GM12872 (cell line): ENCODE measurements at regions not wholly inside any gene's neighbourhood (a gene's known extent, or its start where the extent isn't known, plus 50 kb on each side); places are given as distances from the start of the nearest gene placed in this dataset.

Experiments used
- TF ChIP-seq, protein P1 (sequence below): IDR thresholded peaks from 3 replicates; pipeline ENCODE4 v1.5.1; 2011; ENCODE audit warnings: low read depth, mild to moderate bottlenecking, low read length, moderate library complexity; ENCODE audit not compliant: insufficient read depth

DNA sequence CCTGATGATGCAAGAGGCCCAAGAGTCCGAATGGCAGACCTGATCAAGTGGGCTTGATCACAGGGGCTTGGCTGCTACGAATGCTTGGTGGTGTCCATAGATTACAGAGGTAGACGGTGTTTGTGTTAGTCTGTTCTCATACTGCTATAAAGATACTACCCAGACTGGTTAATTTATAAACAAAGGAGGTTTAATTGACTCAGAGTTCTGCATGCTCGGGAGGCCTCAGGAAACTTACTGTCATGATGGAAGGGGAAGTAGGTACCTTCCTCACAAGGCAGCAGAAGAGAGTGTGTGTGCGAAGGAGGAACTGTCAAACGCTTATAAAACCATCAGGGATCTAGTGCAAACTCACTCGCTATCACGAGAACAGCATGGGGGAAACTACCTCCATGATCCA lies 268.9 kb upstream of the KLF6 start:
- TF ChIP-seq, protein P1, sequence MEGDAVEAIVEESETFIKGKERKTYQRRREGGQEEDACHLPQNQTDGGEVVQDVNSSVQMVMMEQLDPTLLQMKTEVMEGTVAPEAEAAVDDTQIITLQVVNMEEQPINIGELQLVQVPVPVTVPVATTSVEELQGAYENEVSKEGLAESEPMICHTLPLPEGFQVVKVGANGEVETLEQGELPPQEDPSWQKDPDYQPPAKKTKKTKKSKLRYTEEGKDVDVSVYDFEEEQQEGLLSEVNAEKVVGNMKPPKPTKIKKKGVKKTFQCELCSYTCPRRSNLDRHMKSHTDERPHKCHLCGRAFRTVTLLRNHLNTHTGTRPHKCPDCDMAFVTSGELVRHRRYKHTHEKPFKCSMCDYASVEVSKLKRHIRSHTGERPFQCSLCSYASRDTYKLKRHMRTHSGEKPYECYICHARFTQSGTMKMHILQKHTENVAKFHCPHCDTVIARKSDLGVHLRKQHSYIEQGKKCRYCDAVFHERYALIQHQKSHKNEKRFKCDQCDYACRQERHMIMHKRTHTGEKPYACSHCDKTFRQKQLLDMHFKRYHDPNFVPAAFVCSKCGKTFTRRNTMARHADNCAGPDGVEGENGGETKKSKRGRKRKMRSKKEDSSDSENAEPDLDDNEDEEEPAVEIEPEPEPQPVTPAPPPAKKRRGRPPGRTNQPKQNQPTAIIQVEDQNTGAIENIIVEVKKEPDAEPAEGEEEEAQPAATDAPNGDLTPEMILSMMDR = no peak

DNA sequence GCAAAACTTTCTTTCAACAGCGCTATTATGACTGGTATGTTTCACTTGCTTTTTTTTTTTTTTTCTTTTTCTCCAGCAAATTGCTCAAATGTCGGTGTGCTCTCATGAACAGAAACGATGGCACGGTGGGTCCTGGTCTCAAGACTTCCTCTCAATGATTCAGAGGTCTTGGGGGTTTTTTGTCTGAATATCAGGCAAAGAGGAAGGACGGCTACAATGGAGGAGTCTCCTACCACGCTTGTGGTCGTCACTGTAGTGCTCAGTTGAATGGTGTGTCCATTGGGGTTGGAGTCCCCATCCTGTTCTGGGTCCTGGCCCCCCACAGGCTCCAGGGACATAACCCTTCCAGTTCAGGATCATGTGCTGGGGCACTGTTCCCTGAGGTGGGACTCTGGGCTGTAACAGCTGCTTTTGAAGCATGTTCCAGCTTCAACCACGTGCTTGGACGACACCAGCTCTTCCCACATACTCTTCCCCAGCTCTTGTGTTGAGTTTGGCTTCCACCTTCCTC lies 266.7 kb upstream of the KLF6 start:
- TF ChIP-seq, protein P1 = no peak

DNA sequence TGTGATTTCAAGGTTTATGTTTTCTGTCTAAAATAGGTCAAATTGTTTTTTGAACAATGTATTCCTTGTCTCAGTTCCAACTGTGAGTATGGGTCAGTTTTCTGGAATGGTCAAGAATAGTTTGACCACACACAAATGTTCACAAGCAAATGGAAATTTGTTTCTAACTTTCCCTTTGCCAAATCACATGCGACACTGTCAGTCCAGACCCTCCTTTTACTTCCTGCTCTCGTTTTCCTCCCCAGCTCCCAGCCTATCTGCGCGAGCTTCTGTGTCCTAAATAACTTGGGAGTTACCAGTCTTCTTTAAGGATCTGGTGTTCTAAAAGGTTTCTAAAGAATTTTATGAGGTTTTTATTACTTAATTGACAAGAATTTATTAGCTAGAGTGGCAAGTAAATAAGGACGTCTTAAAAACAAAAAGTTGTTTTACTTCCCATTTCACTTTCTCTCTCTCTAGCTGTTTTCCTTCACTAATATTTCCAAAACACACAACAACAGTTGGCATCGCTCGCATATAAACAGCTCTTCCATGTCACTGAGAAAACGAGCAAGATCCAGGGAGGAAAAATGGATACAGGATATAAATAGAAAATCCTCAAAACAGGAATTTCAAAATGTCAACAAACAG lies 266.1 kb upstream of the KLF6 start:
- TF ChIP-seq, protein P1 = no peak

DNA sequence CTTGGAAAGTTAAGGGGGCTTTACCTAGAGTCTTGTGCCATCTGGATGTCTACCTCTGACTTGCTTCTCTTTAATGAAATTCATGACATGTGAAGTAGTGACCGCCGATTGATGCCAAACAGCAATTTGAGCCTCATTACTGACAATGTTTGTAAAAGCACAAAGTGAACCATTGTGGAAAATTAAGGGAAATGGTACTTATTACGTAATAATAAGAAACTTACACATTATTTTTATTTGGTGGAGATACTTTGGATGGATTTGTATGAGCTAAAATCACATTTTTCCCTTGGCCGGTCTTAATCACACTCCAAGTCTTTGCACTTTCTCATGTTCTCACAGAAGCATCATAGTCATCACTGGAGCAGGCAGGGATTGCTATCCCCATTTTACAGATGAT lies 265.1 kb upstream of the KLF6 start:
- TF ChIP-seq, protein P1 = no peak

DNA sequence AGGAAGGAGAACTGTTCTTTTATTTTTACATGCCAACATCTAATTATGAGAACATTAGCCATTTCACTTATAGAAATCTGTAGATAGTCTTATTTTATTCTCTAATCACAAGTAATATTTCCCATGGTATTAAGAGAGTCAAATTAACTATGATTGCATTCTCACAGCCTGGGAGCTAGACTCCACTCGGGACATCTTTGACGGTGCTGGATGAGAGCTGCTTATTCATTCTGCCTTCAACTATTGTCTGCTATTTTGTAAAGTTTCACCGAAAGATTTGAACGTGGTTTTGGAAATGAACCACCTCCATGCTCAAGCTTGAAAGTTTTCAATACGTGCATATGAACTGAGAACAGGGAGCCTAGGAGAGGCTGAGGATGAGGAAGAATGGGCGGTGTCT lies 264.3 kb upstream of the KLF6 start:
- TF ChIP-seq, protein P1 = no peak

DNA sequence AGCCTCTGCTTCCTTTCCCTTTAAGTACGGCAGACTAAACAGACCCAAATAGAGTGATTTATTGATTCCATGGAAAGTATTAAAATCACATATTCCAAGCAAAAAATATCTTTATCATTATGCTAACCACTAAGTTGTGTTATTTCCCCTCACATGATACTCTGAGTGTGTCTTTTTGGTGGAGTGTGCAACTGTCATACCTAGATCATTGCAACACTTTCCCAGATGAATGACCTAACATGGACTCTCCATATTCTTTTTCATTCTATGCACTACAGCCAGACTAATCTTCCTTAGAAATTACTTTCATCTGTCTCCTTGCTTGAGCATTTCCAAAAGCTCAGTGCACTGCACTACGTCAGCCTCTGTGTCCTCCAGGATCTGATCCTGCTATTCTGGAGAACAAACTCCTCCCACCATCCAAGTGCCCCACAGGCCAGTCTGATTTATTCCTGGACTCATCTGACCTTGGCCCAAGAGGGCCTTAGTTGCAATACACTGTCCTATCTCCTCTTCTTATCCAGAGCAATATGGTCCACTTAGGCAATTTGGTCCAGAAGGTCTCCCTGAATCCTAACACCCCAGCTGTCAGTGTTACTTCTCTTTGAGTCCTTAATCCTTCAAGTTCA lies 263.3 kb upstream of the KLF6 start:
- TF ChIP-seq, protein P1 = no peak

DNA sequence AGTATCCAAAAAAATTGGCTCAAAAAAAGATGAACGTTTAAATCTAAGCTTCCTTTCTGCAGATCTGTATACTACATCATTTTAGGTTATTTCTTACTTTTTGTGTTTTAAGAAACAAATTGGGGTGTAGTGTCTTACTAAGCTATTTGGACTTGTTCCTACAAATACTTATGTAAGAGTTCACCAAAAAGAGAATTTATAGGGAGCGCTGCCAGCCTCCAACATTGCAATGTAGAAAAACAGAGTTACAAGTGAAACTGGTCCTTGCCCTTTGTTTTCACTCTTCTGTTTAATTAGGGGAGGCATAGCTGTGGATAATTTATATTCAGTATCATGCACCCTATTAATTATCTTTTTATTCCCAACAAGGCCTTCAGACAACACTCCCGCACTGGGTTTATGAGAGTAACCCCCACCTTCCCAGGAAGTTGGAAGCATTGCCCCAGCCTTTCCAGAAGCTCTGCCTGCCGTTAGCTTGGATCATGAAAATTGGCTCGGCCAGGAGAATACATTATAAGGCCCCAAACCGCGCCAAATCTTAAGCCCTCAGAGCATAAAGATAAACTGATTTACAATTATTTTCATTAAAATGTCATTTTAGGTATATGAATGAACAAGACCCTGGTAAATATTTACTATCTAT lies 261.8 kb upstream of the KLF6 start:
- TF ChIP-seq, protein P1 = no peak
